ENCODE measurements at regions not wholly inside any gene's neighbourhood (a gene's known extent, or its start where the extent isn't known, plus 50 kb on each side); places are given as distances from the start of the nearest gene placed in this dataset.

- no peak for TF ChIP-seq CTCF (IDR thresholded peaks at IDR 0.05; ENCODE audit: low read depth, low read length)
Observed at GRCh38 chr22:48182031-48182430, 1419.6 kb downstream of the TBC1D22A start.

GRCh38 chr22:48181263-48181955 is 1419.0 kb downstream of the TBC1D22A start:
- no peak for DNase-seq (ENCODE audit: extremely low read depth, low read depth)
- TF ChIP-seq CTCF (IDR thresholded peaks at IDR 0.05; ENCODE audit: low read depth, low read length), result no peak

More at GRCh38 chr22:48182031-48182430, 1419.6 kb downstream of the TBC1D22A start:
- no peak for DNase-seq (ENCODE audit: extremely low read depth, low read depth)

- no peak for DNase-seq (ENCODE audit: extremely low read depth, low read depth)
- TF ChIP-seq CTCF (IDR thresholded peaks at IDR 0.05; ENCODE audit: low read depth, low read length), result no peak
Observed at GRCh38 chr22:48180631-48181030, 1418.2 kb downstream of the TBC1D22A start.

GRCh38 chr22:48179571-48180546 is 1417.4 kb downstream of the TBC1D22A start:
- TF ChIP-seq CTCF (IDR thresholded peaks at IDR 0.05; ENCODE audit: low read depth, low read length), result no peak

GRCh38 chr22:48178536-48178935 is 1416.1 kb downstream of the TBC1D22A start:
- no peak for DNase-seq (ENCODE audit: extremely low read depth, low read depth)
- TF ChIP-seq CTCF (IDR thresholded peaks at IDR 0.05; ENCODE audit: low read depth, low read length), result no peak

More at GRCh38 chr22:48179571-48180546, 1417.4 kb downstream of the TBC1D22A start:
- DNase-seq (ENCODE audit: extremely low read depth, low read depth), result no peak

GRCh38 chr22:48177631-48178030 is 1415.2 kb downstream of the TBC1D22A start:
- DNase-seq (ENCODE audit: extremely low read depth, low read depth), result no peak
- TF ChIP-seq CTCF (IDR thresholded peaks at IDR 0.05; ENCODE audit: low read depth, low read length), result no peak

- no peak for DNase-seq (ENCODE audit: extremely low read depth, low read depth)
- TF ChIP-seq CTCF (IDR thresholded peaks at IDR 0.05; ENCODE audit: low read depth, low read length), result no peak
Observed at GRCh38 chr22:48175721-48176120, 1413.3 kb downstream of the TBC1D22A start.
